Cardiac muscle cell (in vitro differentiated cells and primary cell): ENCODE measurements at regions not wholly inside any gene's neighbourhood (a gene's known extent, or its start where the extent isn't known, plus 50 kb on each side); places are given as distances from the start of the nearest gene placed in this dataset.

Experiments
- DNase-seq, 2 donors: peaks; one replicate each; pipeline versions ENCODE4 v3.0.0 to v3.0.0-alpha.2; 2010 to 2017; ENCODE audit warnings: low read depth in 1 of 2, low spot score in 1 of 2
- H3K27ac ChIP-seq: fragments of 200-600 bp; sonication (generic); 2 replicates; pipeline ENCODE4 v1.5.1; 2016
- H3K27me3 ChIP-seq: fragments of 200-600 bp; sonication (generic); 2 replicates; pipeline ENCODE4 v1.6.0; 2016; ENCODE audit warnings: control low read depth
- H3K36me3 ChIP-seq: fragments of 200-600 bp; sonication (generic); 2 replicates; pipeline ENCODE4 v1.5.1; 2016; ENCODE audit warnings: control low read depth
- H3K4me1 ChIP-seq: fragments of 200-600 bp; sonication (generic); 2 replicates; pipeline ENCODE4 v1.8.1; 2017; ENCODE audit warnings: low read depth, mild to moderate bottlenecking, mixed run types
- H3K4me3 ChIP-seq: fragments of 200-600 bp; sonication (generic); 2 replicates; pipeline ENCODE4 v1.5.1; 2016; ENCODE audit warnings: mild to moderate bottlenecking
- H3K9me3 ChIP-seq: fragments of 200-600 bp; sonication (generic); 2 replicates; pipeline ENCODE4 v1.5.1; 2017; ENCODE audit warnings: low read depth, mild to moderate bottlenecking, control low read depth
- CTCF ChIP-seq: IDR thresholded peaks from 2 replicates; pipeline ENCODE4 v1.5.1; 2012; ENCODE audit warnings: low read depth, mild to moderate bottlenecking, low read length

- no peak for TF ChIP-seq CTCF
- H3K4me1 ChIP-seq = no peaks in the 10 kb centered on the region
- DNase-seq = no peak
- H3K9me3 ChIP-seq = no peaks in the 10 kb centered on the region
- H3K36me3 ChIP-seq = no peaks in the 10 kb centered on the region
- no peaks in the 10 kb centered on the region for H3K27me3 ChIP-seq
- H3K4me3 ChIP-seq = no peak overlapping the region
- no peak overlapping the region for H3K27ac ChIP-seq
Measured at GRCh38 chr21:23543333-23543732, 2063.9 kb downstream of the MRPL39 start.

GRCh38 chr21:23542097-23542496 lies 2065.2 kb downstream of the MRPL39 start:
- H3K36me3 ChIP-seq = no peaks in the 10 kb centered on the region
- DNase-seq = no peak
- no peak for TF ChIP-seq CTCF
- no peak overlapping the region for H3K27ac ChIP-seq
- H3K9me3 ChIP-seq = no peaks in the 10 kb centered on the region
- no peak overlapping the region for H3K4me3 ChIP-seq
- H3K27me3 ChIP-seq = no peaks in the 10 kb centered on the region
- H3K4me1 ChIP-seq = no peaks in the 10 kb centered on the region

- Histone ChIP-seq H3K27ac (no peak overlapping the region), H3K4me1 (no peaks in the 10 kb centered on the region), H3K27me3 (no peaks in the 10 kb centered on the region), H3K36me3 (no peaks in the 10 kb centered on the region), H3K9me3 (no peaks in the 10 kb centered on the region), H3K4me3 (no peak overlapping the region)
- no peak for DNase-seq
- TF ChIP-seq CTCF = no peak
Measured at GRCh38 chr21:23541571-23541970, 2065.7 kb downstream of the MRPL39 start.

GRCh38 chr21:23534850-23535249 lies 2072.4 kb downstream of the MRPL39 start:
- no peak for TF ChIP-seq CTCF

DNA sequence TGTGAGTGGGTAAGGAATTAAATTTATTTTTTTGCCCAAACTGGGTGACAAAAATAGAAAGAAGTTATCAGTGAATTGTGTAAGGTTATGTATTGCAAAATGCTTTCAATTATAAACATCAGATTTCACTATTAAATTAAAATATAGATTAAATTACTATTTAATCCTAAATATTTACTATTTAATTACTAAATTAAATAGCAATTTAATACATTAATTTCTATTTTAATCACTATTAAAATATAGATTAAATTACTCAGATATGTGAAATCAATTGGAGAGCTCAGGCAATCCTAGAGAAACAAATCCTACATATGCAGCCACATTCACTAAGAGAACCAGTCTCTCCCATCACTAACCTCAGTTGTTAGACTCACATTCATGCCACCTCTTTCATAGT lies 2075.8 kb downstream of the MRPL39 start:
- DNase-seq = no peak
- H3K36me3 ChIP-seq = no peaks in the 10 kb centered on the region
- H3K27me3 ChIP-seq = no peaks in the 10 kb centered on the region
- no peak overlapping the region for H3K4me3 ChIP-seq
- no peaks in the 10 kb centered on the region for H3K4me1 ChIP-seq
- no peak for TF ChIP-seq CTCF
- H3K9me3 ChIP-seq = no peaks in the 10 kb centered on the region
- H3K27ac ChIP-seq = no peak overlapping the region

More at GRCh38 chr21:23534850-23535249, 2072.4 kb downstream of the MRPL39 start:
- Histone ChIP-seq H3K4me1 (no peaks in the 10 kb centered on the region), H3K4me3 (no peak overlapping the region), H3K27me3 (no peaks in the 10 kb centered on the region), H3K36me3 (no peaks in the 10 kb centered on the region), H3K27ac (no peak overlapping the region), H3K9me3 (no peaks in the 10 kb centered on the region)
- no peak for DNase-seq

GRCh38 chr21:23524685-23525084 lies 2082.6 kb downstream of the MRPL39 start:
- H3K9me3 ChIP-seq = no peaks in the 10 kb centered on the region
- TF ChIP-seq CTCF = no peak
- no peak for DNase-seq
- H3K27me3 ChIP-seq = no peaks in the 10 kb centered on the region
- H3K36me3 ChIP-seq = no peaks in the 10 kb centered on the region
- H3K4me3 ChIP-seq = no peak overlapping the region
- no peak overlapping the region for H3K27ac ChIP-seq
- no peaks in the 10 kb centered on the region for H3K4me1 ChIP-seq
